H1 (cell line): ENCODE measurements at regions not wholly inside any gene's neighbourhood (a gene's known extent, or its start where the extent isn't known, plus 50 kb on each side); places are given as distances from the start of the nearest gene placed in this dataset.
A peak's percentile ranks its signal among the peaks of the same experiment; 100 is the strongest.

Source experiments
- CTCF ChIA-PET: fragments of 300-600 bp; sonication (Branson Sonifier 250); formaldehyde crosslinking; loops from one replicate; lab custom pipeline; 2021; ENCODE audit not compliant: partially characterized antibody; lab: Charles Lee
- POLR2A ChIA-PET: fragments of 300-600 bp; sonication (Branson Sonifier 250); formaldehyde crosslinking; loops from one replicate; lab custom pipeline; 2021; ENCODE audit warnings: inconsistent platforms; ENCODE audit not compliant: partially characterized antibody; lab: Charles Lee
- DNase-seq, 2 experiments: peaks; one replicate each; pipeline versions ENCODE4 v3.0.0 to v3.0.0-alpha.2; 2010 to 2022; ENCODE audit warnings: low spot score in 2 of 2, low read depth in 1 of 2, mixed read lengths in 1 of 2
- FAIRE-seq: peaks from 2 replicates; lab custom pipeline; 2011; peaks lifted over from hg19 to GRCh38; lab: Jason Lieb, UNC
- H2AFZ ChIP-seq: 2 replicates; pipeline ENCODE4 v1.8.1; 2012; ENCODE audit warnings: low read length, inconsistent platforms
- H2AK5ac ChIP-seq: 2 replicates; pipeline ENCODE4 v1.6.1; 2013; ENCODE audit warnings: low read depth, low read length
- H2BK120ac ChIP-seq: replicated peaks from 2 replicates; pipeline ENCODE3; 2013; ENCODE audit warnings: low read depth, low read length, inconsistent platforms
- H2BK12ac ChIP-seq: 2 replicates; pipeline ENCODE4 v1.6.1; 2013; ENCODE audit warnings: low read depth, low read length
- H2BK15ac ChIP-seq: 2 replicates; pipeline ENCODE4 v1.6.1; 2013; ENCODE audit warnings: low read length
- H2BK20ac ChIP-seq: 2 replicates; pipeline ENCODE4 v1.6.1; 2013; ENCODE audit warnings: low read length
- H2BK5ac ChIP-seq: 2 replicates; pipeline ENCODE4 v1.6.1; 2013; ENCODE audit warnings: low read depth, low read length
- H3K14ac ChIP-seq: 2 replicates; pipeline ENCODE4 v1.6.1; 2013; ENCODE audit warnings: inconsistent platforms; ENCODE audit not compliant: insufficient read length
- H3K18ac ChIP-seq: 2 replicates; pipeline ENCODE4 v1.6.1; 2013; ENCODE audit warnings: low read length; ENCODE audit errors: extremely low read depth
- H3K23ac ChIP-seq: 2 replicates; pipeline ENCODE4 v1.6.1; 2013; ENCODE audit warnings: inconsistent platforms; ENCODE audit not compliant: insufficient read length
- H3K23me2 ChIP-seq: 2 replicates; pipeline ENCODE4 v1.6.1; 2013; ENCODE audit warnings: low read depth, low read length
- H3K27ac ChIP-seq: 2 replicates; pipeline ENCODE4 v1.6.1; 2011; ENCODE audit warnings: low read depth, low read length, inconsistent platforms
- H3K27me3 ChIP-seq, 4 experiments: replicated peaks in 1 of 4; 1 replicate in 1 of 4; 2 replicates in 3 of 4; pipeline versions ENCODE4 v1.6.1 to v1.8.1; 2011 to 2013; ENCODE audit warnings: low read length in 3 of 4, mild to moderate bottlenecking in 3 of 4, inconsistent platforms in 2 of 4, mixed read lengths in 2 of 4, moderate library complexity in 1 of 4; ENCODE audit not compliant: control insufficient read depth in 3 of 4, insufficient read depth in 3 of 4; ENCODE audit errors: extremely low read depth in 1 of 4
- H3K36me3 ChIP-seq, 4 experiments: 2 replicates each; pipeline versions ENCODE4 v1.6.1 to v1.8.1; 2011 to 2013; ENCODE audit warnings: mild to moderate bottlenecking in 4 of 4, low read length in 3 of 4, moderate library complexity in 2 of 4, control low read depth in 1 of 4, inconsistent platforms in 1 of 4; ENCODE audit not compliant: insufficient read depth in 4 of 4, control insufficient read depth in 2 of 4
- H3K4ac ChIP-seq: replicated peaks from 2 replicates; pipeline ENCODE3; 2013; ENCODE audit warnings: low read length, low read depth, mixed read lengths, inconsistent platforms; ENCODE audit not compliant: insufficient read length
- H3K4me1 ChIP-seq, 4 experiments: replicated peaks in 1 of 4; 1 replicate in 1 of 4; 2 replicates in 3 of 4; pipeline versions ENCODE4 v1.6.1 to v1.8.1; 2011 to 2013; ENCODE audit warnings: low read length in 3 of 4, inconsistent platforms in 2 of 4, mixed read lengths in 1 of 4; ENCODE audit not compliant: insufficient read depth in 4 of 4, control insufficient read depth in 3 of 4
- H3K4me2 ChIP-seq, 2 experiments: 2 replicates each; pipeline versions ENCODE4 v1.6.1 to v1.8.1; 2011 to 2013; ENCODE audit warnings: low read depth in 2 of 2, low read length in 2 of 2, control low read depth in 1 of 2, inconsistent platforms in 1 of 2, mild to moderate bottlenecking in 1 of 2; ENCODE audit not compliant: insufficient read depth in 1 of 2
- H3K4me3 ChIP-seq, 4 experiments: fragments of 200-600, 300-600 bp in 1 of 4; sonication (generic), shearing (Covaris generic), sonication (Bioruptor Twin) in 1 of 4; 2 replicates each; pipeline versions ENCODE4 v1.5.1 to v1.8.1; 2011 to 2016; ENCODE audit warnings: low read length in 4 of 4, low read depth in 3 of 4, control low read depth in 2 of 4, inconsistent platforms in 2 of 4, mild to moderate bottlenecking in 2 of 4, mixed read lengths in 1 of 4, moderate library complexity in 1 of 4; ENCODE audit not compliant: insufficient read depth in 2 of 4; ENCODE audit errors: extremely low read depth in 1 of 4
- H3K56ac ChIP-seq: replicated peaks from 2 replicates; pipeline ENCODE3; 2013; ENCODE audit warnings: low read depth, mild to moderate bottlenecking, mixed read lengths, low read length, inconsistent platforms; ENCODE audit not compliant: insufficient read length
- H3K79me1 ChIP-seq: 2 replicates; pipeline ENCODE4 v1.6.1; 2013; ENCODE audit warnings: low read depth, low read length, control low read depth
- H3K79me2 ChIP-seq, 2 experiments: 2 replicates each; pipeline versions ENCODE4 v1.6.1 to v1.8.1; 2012 to 2013; ENCODE audit warnings: low read length in 2 of 2, mild to moderate bottlenecking in 2 of 2, inconsistent platforms in 1 of 2; ENCODE audit not compliant: insufficient read depth in 2 of 2, control insufficient read depth in 1 of 2
- H3K9ac ChIP-seq, 4 experiments: replicated peaks in 1 of 4; 1 replicate in 1 of 4; 2 replicates in 3 of 4; pipeline versions ENCODE4 v1.6.1 to v1.8.1; 2011 to 2013; ENCODE audit warnings: low read depth in 3 of 4, low read length in 3 of 4, control low read depth in 2 of 4, mild to moderate bottlenecking in 2 of 4, moderate library complexity in 2 of 4, inconsistent platforms in 1 of 4; ENCODE audit errors: extremely low read depth in 1 of 4
- H3K9me3 ChIP-seq, 2 experiments: 2 replicates each; pipeline versions ENCODE4 v1.6.1 to v1.8.1; 2012 to 2013; ENCODE audit warnings: mild to moderate bottlenecking in 2 of 2, moderate library complexity in 2 of 2, control low read depth in 1 of 2, inconsistent platforms in 1 of 2, low read depth in 1 of 2, low read length in 1 of 2, mixed read lengths in 1 of 2; ENCODE audit not compliant: insufficient read depth in 2 of 2
- H4K20me1 ChIP-seq, 2 experiments: replicated peaks in 1 of 2; 2 replicates each; pipeline versions ENCODE3 to v1.8.1; 2011 to 2013; ENCODE audit warnings: inconsistent platforms in 2 of 2, low read length in 2 of 2, mild to moderate bottlenecking in 1 of 2; ENCODE audit not compliant: insufficient read depth in 2 of 2, control insufficient read depth in 1 of 2
- H4K5ac ChIP-seq: 2 replicates; pipeline ENCODE4 v1.6.1; 2013; ENCODE audit warnings: low read length, low read depth, mixed read lengths, inconsistent platforms; ENCODE audit not compliant: insufficient read length
- H4K8ac ChIP-seq: 2 replicates; pipeline ENCODE4 v1.8.0; 2013; ENCODE audit warnings: mild to moderate bottlenecking, moderate library complexity, low read length, inconsistent platforms; ENCODE audit not compliant: insufficient read depth; ENCODE audit errors: extremely low read depth
- H4K91ac ChIP-seq: replicated peaks from 2 replicates; pipeline ENCODE3; 2013; ENCODE audit warnings: low read length, mixed read lengths, inconsistent platforms; ENCODE audit not compliant: insufficient read length
- CBX8 ChIP-seq: fragments of 300-800, 300-1000 bp; sonication (generic); IDR thresholded peaks from 2 replicates; pipeline ENCODE4 v1.7.1; 2016; ENCODE audit warnings: low read depth, low read length, borderline replicate concordance
- CEBPB ChIP-seq: IDR thresholded peaks from 2 replicates; pipeline ENCODE4 v1.6.1; 2012; ENCODE audit warnings: low read depth, low read length
- CHD1 ChIP-seq: IDR thresholded peaks from 2 replicates; pipeline ENCODE4 v1.6.1; 2012; ENCODE audit warnings: low read depth, low read length, improper control_type of control experiment
- CTBP2 ChIP-seq: IDR thresholded peaks from 2 replicates; pipeline ENCODE4 v1.7.0; 2011; ENCODE audit warnings: borderline replicate concordance, mild to moderate bottlenecking, moderate library complexity, mixed read lengths, low read length; ENCODE audit not compliant: insufficient read depth, insufficient read length
- EZH2 ChIP-seq: fragments of 200-600 bp; sonication (generic); IDR thresholded peaks from 2 replicates; pipeline ENCODE4 v1.7.1; 2012; ENCODE audit warnings: low read depth, mild to moderate bottlenecking, moderate library complexity, low read length, inconsistent platforms; ENCODE audit not compliant: severe bottlenecking
- HDAC6 ChIP-seq: IDR thresholded peaks from one replicate; pipeline ENCODE4 v1.7.1; 2012; ENCODE audit warnings: low read depth, mild to moderate bottlenecking, inconsistent platforms, low read length, moderate library complexity
- JUND ChIP-seq: IDR thresholded peaks from 2 replicates; pipeline ENCODE4 v1.6.1; 2011; ENCODE audit warnings: mild to moderate bottlenecking, improper control_type of control experiment, low read length
- KDM4A ChIP-seq: IDR thresholded peaks from one replicate; pipeline ENCODE4 v1.7.1; 2012; ENCODE audit warnings: low read depth, mild to moderate bottlenecking, moderate library complexity, low read length, inconsistent platforms; ENCODE audit not compliant: severe bottlenecking
- RFX5 ChIP-seq: IDR thresholded peaks from 2 replicates; pipeline ENCODE4 v1.6.1; 2011; ENCODE audit warnings: low read depth, low read length, improper control_type of control experiment, borderline replicate concordance
- SUZ12 ChIP-seq: fragments of 200-600 bp; sonication (generic); IDR thresholded peaks from 2 replicates; pipeline ENCODE4 v1.6.1; 2012; ENCODE audit warnings: mild to moderate bottlenecking, inconsistent platforms, low read length, moderate library complexity, mixed read lengths
- TEAD4 ChIP-seq: IDR thresholded peaks from 2 replicates; pipeline ENCODE4 v1.6.1; 2012; ENCODE audit warnings: low read depth, low read length, inconsistent platforms, mixed read lengths
- ZNF274 ChIP-seq: IDR thresholded peaks from 2 replicates; pipeline ENCODE4 v1.7.0; 2012; ENCODE audit warnings: low read length, borderline replicate concordance; ENCODE audit errors: extremely low read depth
- WGBS, 2 experiments: shearing (Covaris generic) in 1 of 2; methylation state at CpG; one replicate each; pipeline versions ENCODE4 v1.1.6 to v1.1.7; 2013 to 2015; ENCODE audit warnings: low lambda C conversion rate in 2 of 2, mixed read lengths in 2 of 2, inconsistent platforms in 1 of 2, low coverage in 1 of 2, missing lambda C conversion rate in 1 of 2; ENCODE audit not compliant: insufficient replicate concordance in 2 of 2, insufficient coverage in 1 of 2, insufficient read length in 1 of 2; ENCODE audit errors: extremely low coverage in 1 of 2, missing lambda C conversion rate in 1 of 2; 5-methylcytosine and 5-hydroxymethylcytosine counted together

DNA sequence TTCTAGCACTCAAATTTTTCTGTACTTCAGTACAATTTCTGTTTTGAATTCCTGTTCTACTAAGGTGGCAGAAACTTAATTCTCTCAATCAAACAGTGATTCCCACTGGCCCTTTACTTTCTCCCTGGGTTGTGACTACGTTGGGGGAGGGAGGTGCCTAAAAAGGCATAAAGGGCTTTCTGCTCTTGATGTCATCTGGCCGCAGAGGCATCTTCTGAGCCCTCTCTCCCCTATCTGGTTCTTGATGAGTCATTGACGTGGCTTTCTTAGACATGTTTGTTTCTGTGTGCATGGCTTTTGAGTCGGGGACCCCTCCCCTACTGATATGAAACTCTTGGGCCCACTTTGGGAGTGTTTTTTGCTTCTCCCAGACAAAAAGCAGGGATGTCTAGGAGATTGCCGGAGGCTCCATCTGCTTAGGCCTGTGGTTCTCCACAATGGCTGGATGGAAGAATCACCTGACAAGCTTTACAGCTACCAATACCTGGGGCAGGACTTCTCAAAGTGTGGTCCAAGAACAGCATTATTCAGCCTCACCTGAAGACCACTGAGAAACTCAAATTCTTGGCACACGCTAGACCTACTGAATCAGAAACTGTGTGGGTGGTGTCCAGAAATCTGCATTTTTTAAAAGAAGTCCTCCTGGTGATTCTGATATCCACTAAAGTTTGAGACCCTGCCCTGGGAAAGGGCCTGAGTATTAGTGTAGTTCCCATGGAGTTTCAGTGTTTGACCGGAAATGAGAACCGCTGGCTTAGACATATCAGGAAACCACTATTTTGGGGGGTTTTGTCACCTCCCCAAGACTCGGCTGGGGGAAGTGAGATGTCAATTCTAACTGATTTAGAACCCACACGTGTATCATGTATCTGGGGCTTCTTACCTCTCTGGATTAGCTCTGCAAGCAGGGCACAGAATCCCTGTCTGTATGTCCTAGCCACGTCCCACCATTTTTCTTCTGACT is 395.7 kb upstream of the PDE3A start:
- H3K56ac ChIP-seq = no peak overlapping the region
- no peak overlapping the region for H4K5ac ChIP-seq
- no peak overlapping the region for H4K91ac ChIP-seq
- DNase-seq = no peak
- peaks cover 0 to 7% (median 4%) of the 10 kb centered on the region in 4 experiments; a peak in 3 of 7 replicates for H3K4me1 ChIP-seq
- 84% methylated on average over 11 of the region's 11 CpGs; no CpG with 5 or more reads in 1 of the 2 experiments for WGBS, 2 experiments
- ChIA-PET CTCF (interaction anchor here (1.2 to 1.5 kb wide), 3 partner anchors 10 to 106 kb away, joined by 3 to 4 read pairs (median 3); no protein-coding TSS in a partner anchor), POLR2A (no interaction called here)
- no peaks in the 10 kb centered on the region for H4K20me1 ChIP-seq
- H3K36me3 ChIP-seq = no peaks in the 10 kb centered on the region
- H3K4ac ChIP-seq = no peak overlapping the region
- no peak overlapping the region for H2BK5ac ChIP-seq
- no peak overlapping the region for H3K23ac ChIP-seq
- no peak overlapping the region for H3K18ac ChIP-seq
- H3K27me3 ChIP-seq = no peaks in the 10 kb centered on the region
- FAIRE-seq = no peak
- no peak overlapping the region for H2AK5ac ChIP-seq
- no peak overlapping the region for H3K27ac ChIP-seq
- no peak overlapping the region for H3K4me2 ChIP-seq
- H2AFZ ChIP-seq = no peak overlapping the region; the same call in 1 of the 2 replicates
- H2BK20ac ChIP-seq = no peak overlapping the region
- H3K14ac ChIP-seq = no peak overlapping the region
- H3K23me2 ChIP-seq = no peaks in the 10 kb centered on the region
- H2BK12ac ChIP-seq = peak overlapping the region; percentile 54; the same call in 1 of the 2 replicates
- H3K9ac ChIP-seq = no peak overlapping the region
- H3K79me2 ChIP-seq = no peaks in the 10 kb centered on the region
- no peak overlapping the region for H4K8ac ChIP-seq
- no peak overlapping the region for H2BK15ac ChIP-seq
- no peak overlapping the region for H3K4me3 ChIP-seq
- H2BK120ac ChIP-seq = no peak overlapping the region
- H3K9me3 ChIP-seq = no peaks in the 10 kb centered on the region
- no peaks in the 10 kb centered on the region for H3K79me1 ChIP-seq
- TF ChIP-seq RFX5 = no peak
- no peak for TF ChIP-seq KDM4A
- no peak for TF ChIP-seq CTBP2
- TF ChIP-seq CHD1 = no peak
- TF ChIP-seq TEAD4 = no peak
- no peak for TF ChIP-seq ZNF274
- no peak for TF ChIP-seq JUND
- TF ChIP-seq EZH2 = no peak
- no peak for TF ChIP-seq CEBPB
- TF ChIP-seq SUZ12 = no peak
- no peak for TF ChIP-seq HDAC6
- no peak for TF ChIP-seq CBX8
